ENCODE measurements at regions not wholly inside any gene's neighbourhood (a gene's known extent, or its start where the extent isn't known, plus 50 kb on each side); places are given as distances from the start of the nearest gene placed in this dataset.

DNA sequence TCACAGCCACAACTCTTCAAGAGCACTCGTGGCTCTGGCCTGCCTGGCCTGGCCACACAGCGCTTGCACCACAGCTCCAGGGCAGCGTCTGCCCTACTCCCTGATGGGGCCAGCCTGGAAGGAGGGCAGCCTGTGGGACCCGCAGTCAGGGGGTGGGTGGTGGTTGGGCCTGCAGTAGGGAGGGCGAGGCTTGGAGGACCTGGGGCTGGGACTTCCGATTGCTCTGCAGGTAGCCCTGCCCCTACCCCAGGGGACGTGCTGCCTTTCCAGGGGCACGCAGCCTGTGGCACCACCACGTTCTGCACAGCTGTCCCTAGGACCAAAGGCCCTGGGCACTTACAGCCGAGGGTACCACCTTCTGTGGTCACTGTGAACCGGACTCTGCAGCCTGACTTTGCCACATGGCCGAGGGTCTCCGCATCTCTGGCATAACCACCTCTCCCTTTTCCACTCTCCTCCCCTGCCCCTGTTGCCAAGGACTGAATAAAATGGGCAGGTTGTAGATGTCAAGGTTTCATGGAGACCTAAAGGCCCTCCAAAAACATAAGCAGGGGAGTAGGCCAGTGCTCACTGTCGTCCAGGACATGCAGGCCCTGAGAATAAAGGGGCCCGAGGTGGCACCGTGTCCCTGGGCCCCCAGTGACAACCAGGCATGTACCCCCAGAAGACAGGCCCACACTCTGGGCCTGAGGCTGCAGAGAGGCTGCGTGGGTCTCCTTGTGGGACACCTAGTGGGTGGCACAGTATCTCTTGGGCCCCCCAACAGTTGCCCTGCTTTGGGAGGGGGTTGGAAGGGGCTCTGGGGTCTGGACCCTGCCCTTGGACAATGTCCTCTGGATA lies 87.3 kb downstream of the INHBB start:
- Histone ChIP-seq H3K18ac (ENCODE audit: extremely low read depth, low read length) (no peak overlapping the region), H2BK12ac (ENCODE audit: low read depth, low read length) (peak overlapping the region; percentile 68; the same call in 1 of the 2 replicates), H3K23me2 (ENCODE audit: low read depth, low read length) (no peaks in the 10 kb centered on the region), H2BK20ac (ENCODE audit: low read length) (peak overlapping the region; percentile 72; the same call in 1 of the 2 replicates), H2BK15ac (ENCODE audit: low read length) (peak overlapping the region; percentile 72; the same call in 1 of the 2 replicates), H3K56ac (replicated peaks; ENCODE audit: insufficient read length, low read depth, low read length) (no peak overlapping the region), H4K5ac (ENCODE audit: insufficient read length, low read depth, low read length) (no peak overlapping the region), H3K4me2 (ENCODE audit: insufficient read depth in 1 of 2, low read depth in 2 of 2, low read length in 2 of 2) (no peak overlapping the region), H3K9ac (replicated peaks in 1 of 4; ENCODE audit: extremely low read depth in 1 of 4, low read depth in 3 of 4, low read length in 3 of 4) (no peak overlapping the region), H3K27ac (ENCODE audit: low read depth, low read length) (no peak overlapping the region), H2AFZ (ENCODE audit: low read length) (no peak overlapping the region), H3K79me2 (ENCODE audit: control insufficient read depth in 1 of 2, insufficient read depth in 2 of 2, low read length in 2 of 2) (no peaks in the 10 kb centered on the region), H2BK120ac (replicated peaks; ENCODE audit: low read depth, low read length) (no peak overlapping the region), H3K4ac (replicated peaks; ENCODE audit: insufficient read length, low read depth, low read length) (no peak overlapping the region), H2BK5ac (ENCODE audit: low read depth, low read length) (peak overlapping the region; percentile 81; the same call in 1 of the 2 replicates), H3K4me3 (ENCODE audit: extremely low read depth in 1 of 4, insufficient read depth in 2 of 4, low read depth in 3 of 4, low read length in 4 of 4) (no peak overlapping the region), H3K79me1 (ENCODE audit: low read depth, low read length) (no peaks in the 10 kb centered on the region), H3K36me3 (ENCODE audit: control insufficient read depth in 2 of 4, insufficient read depth in 4 of 4, low read length in 3 of 4) (no peaks in the 10 kb centered on the region), H2AK5ac (ENCODE audit: low read depth, low read length) (no peak overlapping the region), H3K14ac (ENCODE audit: insufficient read length) (no peak overlapping the region), H4K91ac (replicated peaks; ENCODE audit: insufficient read length, low read length) (peak overlapping the region; percentile 41), H3K23ac (ENCODE audit: insufficient read length) (no peak overlapping the region), H3K27me3 (replicated peaks in 1 of 4; ENCODE audit: control insufficient read depth in 3 of 4, extremely low read depth in 1 of 4, insufficient read depth in 3 of 4, low read length in 3 of 4) (peaks cover 0 to 31% (median 22%) of the 10 kb centered on the region in 4 experiments; a peak in 6 of 7 replicates), H4K8ac (ENCODE audit: extremely low read depth, insufficient read depth, low read length) (no peak overlapping the region; the same call in 1 of the 2 replicates), H4K20me1 (replicated peaks in 1 of 2; ENCODE audit: control insufficient read depth in 1 of 2, insufficient read depth in 2 of 2, low read length in 2 of 2) (peaks cover 0 to 1% of the 10 kb centered on the region in 2 experiments), H3K4me1 (replicated peaks in 1 of 4; ENCODE audit: control insufficient read depth in 3 of 4, insufficient read depth in 4 of 4, low read length in 3 of 4) (peaks cover 11 to 49% (median 27%) of the 10 kb centered on the region in 4 experiments), H3K9me3 (ENCODE audit: insufficient read depth in 2 of 2, low read depth in 1 of 2, low read length in 1 of 2) (no peaks in the 10 kb centered on the region)
- FAIRE-seq (no peak), DNase-seq (ENCODE audit: low read depth in 1 of 2, low spot score in 2 of 2) (peak in 1 of 2 experiments; percentile 47)
- ChIA-PET POLR2A (ENCODE audit: partially characterized antibody) (interaction anchor here (0.9 kb wide), 1 partner anchor 90 kb away, joined by 3 read pairs; no protein-coding TSS in a partner anchor), CTCF (ENCODE audit: partially characterized antibody) (interaction anchor here (0.8 to 1.6 kb wide), 4 partner anchors 68 to 411 kb away, joined by 3 to 6 read pairs (median 4); no protein-coding TSS in a partner anchor)
- 88% methylated on average over 16 of the region's 17 CpGs; no CpG with 5 or more reads in 1 of the 2 experiments for WGBS, 2 experiments (ENCODE audit: extremely low coverage in 1 of 2, insufficient coverage in 1 of 2, insufficient read length in 1 of 2, insufficient replicate concordance in 2 of 2, low coverage in 1 of 2, low lambda C conversion rate in 2 of 2, missing lambda C conversion rate in 1 of 2)
- TF ChIP-seq JUN (IDR thresholded peaks at IDR 0.05; ENCODE audit: low read depth, low read length) (no peak), RNF2 (IDR thresholded peaks at IDR 0.05; ENCODE audit: borderline replicate concordance, low read depth, low read length, missing control alignments, poor library complexity, severe bottlenecking) (no peak), CREB1 (IDR thresholded peaks at IDR 0.05) (no peak), CEBPB (IDR thresholded peaks at IDR 0.05; ENCODE audit: low read depth, low read length) (no peak)
